IPS DF 6.9 (cell line): ENCODE measurements at regions not wholly inside any gene's neighbourhood (a gene's known extent, or its start where the extent isn't known, plus 50 kb on each side); places are given as distances from the start of the nearest gene placed in this dataset.

Source experiments
- DNase-seq: peaks from one replicate; pipeline ENCODE4 v3.0.0-alpha.2; 2013; ENCODE audit warnings: low read depth, low spot score
- H3K27ac ChIP-seq: one replicate; pipeline ENCODE4 v1.5.1; 2013; ENCODE audit warnings: low read length, control low read depth
- H3K27me3 ChIP-seq: 2 replicates; pipeline ENCODE4 v1.6.1; 2013; ENCODE audit warnings: mild to moderate bottlenecking, low read length; ENCODE audit not compliant: control insufficient read depth, insufficient read depth
- H3K36me3 ChIP-seq: 2 replicates; pipeline ENCODE4 v1.6.1; 2013; ENCODE audit warnings: low read length; ENCODE audit not compliant: control insufficient read depth, insufficient read depth
- H3K4me1 ChIP-seq: 2 replicates; pipeline ENCODE4 v1.6.1; 2013; ENCODE audit warnings: low read length; ENCODE audit not compliant: control insufficient read depth, insufficient read depth
- H3K4me3 ChIP-seq: 2 replicates; pipeline ENCODE4 v1.5.1; 2013; ENCODE audit warnings: mild to moderate bottlenecking, low read length
- H3K9me3 ChIP-seq: 2 replicates; pipeline ENCODE4 v1.6.1; 2013; ENCODE audit warnings: low read length, inconsistent platforms; ENCODE audit not compliant: control insufficient read depth, insufficient read depth
- WGBS: extraction: QIAGEN DNeasy Blood & Tissue Kit; methylation state at CpG from one replicate; pipeline ENCODE4 v1.1.7; 2013; ENCODE audit warnings: mixed read lengths, missing lambda C conversion rate; ENCODE audit not compliant: insufficient read length, insufficient coverage; 5-methylcytosine and 5-hydroxymethylcytosine counted together

- Histone ChIP-seq H3K27ac (no peak overlapping the region), H3K36me3 (no peaks in the 10 kb centered on the region), H3K4me3 (no peak overlapping the region), H3K9me3 (no peaks in the 10 kb centered on the region), H3K4me1 (no peaks in the 10 kb centered on the region), H3K27me3 (no peaks in the 10 kb centered on the region)
- no peak for DNase-seq
Observed at GRCh38 chr13:73793361-73793760, 340.8 kb downstream of the KLF12 start.

- no peak overlapping the region for H3K4me3 ChIP-seq
- WGBS, result no CpG with 5 or more reads among the region's 5 CpGs
- H3K27ac ChIP-seq, result no peak overlapping the region
- H3K27me3 ChIP-seq, result no peaks in the 10 kb centered on the region
- no peaks in the 10 kb centered on the region for H3K4me1 ChIP-seq
- no peaks in the 10 kb centered on the region for H3K36me3 ChIP-seq
- no peak for DNase-seq
- H3K9me3 ChIP-seq, result no peaks in the 10 kb centered on the region
Observed at GRCh38 chr13:73792796-73793195, 341.4 kb downstream of the KLF12 start.

GRCh38 chr13:73782450-73783449, 351.5 kb downstream of the KLF12 start:
- Histone ChIP-seq H3K27me3 (no peaks in the 10 kb centered on the region), H3K27ac (no peak overlapping the region), H3K4me3 (no peak overlapping the region), H3K4me1 (no peaks in the 10 kb centered on the region), H3K36me3 (no peaks in the 10 kb centered on the region), H3K9me3 (no peaks in the 10 kb centered on the region)
- WGBS, result no CpG with 5 or more reads among the region's 6 CpGs
- DNase-seq, result no peak

- no peak overlapping the region for H3K4me3 ChIP-seq
- H3K27me3 ChIP-seq, result no peaks in the 10 kb centered on the region
- no peak overlapping the region for H3K27ac ChIP-seq
- DNase-seq, result no peak
- no peaks in the 10 kb centered on the region for H3K36me3 ChIP-seq
- no peaks in the 10 kb centered on the region for H3K9me3 ChIP-seq
- H3K4me1 ChIP-seq, result no peaks in the 10 kb centered on the region
Observed at GRCh38 chr13:73781384-73781783, 352.8 kb downstream of the KLF12 start.

GRCh38 chr13:73779881-73780280, 354.3 kb downstream of the KLF12 start:
- Histone ChIP-seq H3K4me3 (no peak overlapping the region), H3K36me3 (no peaks in the 10 kb centered on the region), H3K9me3 (no peaks in the 10 kb centered on the region), H3K4me1 (no peaks in the 10 kb centered on the region), H3K27me3 (no peaks in the 10 kb centered on the region), H3K27ac (no peak overlapping the region)
- no peak for DNase-seq
- WGBS, result no CpG with 5 or more reads among the region's 1 CpG

GRCh38 chr13:73778242-73778864, 355.9 kb downstream of the KLF12 start:
- no peak overlapping the region for H3K4me3 ChIP-seq
- H3K9me3 ChIP-seq, result no peaks in the 10 kb centered on the region
- H3K27me3 ChIP-seq, result no peaks in the 10 kb centered on the region
- H3K27ac ChIP-seq, result no peak overlapping the region
- H3K36me3 ChIP-seq, result no peaks in the 10 kb centered on the region
- no CpG with 5 or more reads among the region's 17 CpGs for WGBS
- DNase-seq, result no peak
- H3K4me1 ChIP-seq, result no peaks in the 10 kb centered on the region

- Histone ChIP-seq H3K9me3 (no peaks in the 10 kb centered on the region), H3K36me3 (no peaks in the 10 kb centered on the region), H3K4me3 (no peak overlapping the region), H3K27ac (no peak overlapping the region), H3K27me3 (no peaks in the 10 kb centered on the region), H3K4me1 (no peaks in the 10 kb centered on the region)
- WGBS, result no CpG with 5 or more reads among the region's 6 CpGs
- DNase-seq, result no peak
Observed at GRCh38 chr13:73777134-73777533, 357.1 kb downstream of the KLF12 start.

GRCh38 chr13:73776151-73776785, 357.9 kb downstream of the KLF12 start:
- Histone ChIP-seq H3K27ac (no peak overlapping the region), H3K4me3 (no peak overlapping the region), H3K36me3 (no peaks in the 10 kb centered on the region), H3K4me1 (no peaks in the 10 kb centered on the region), H3K27me3 (no peaks in the 10 kb centered on the region), H3K9me3 (no peaks in the 10 kb centered on the region)
- no CpG with 5 or more reads among the region's 3 CpGs for WGBS
- no peak for DNase-seq

- Histone ChIP-seq H3K27me3 (no peaks in the 10 kb centered on the region), H3K4me1 (no peaks in the 10 kb centered on the region), H3K4me3 (no peak overlapping the region), H3K36me3 (no peaks in the 10 kb centered on the region), H3K9me3 (no peaks in the 10 kb centered on the region), H3K27ac (no peak overlapping the region)
- WGBS, result no CpG with 5 or more reads among the region's 3 CpGs
- DNase-seq, result no peak
Observed at GRCh38 chr13:73773168-73773549, 361.0 kb downstream of the KLF12 start.

- no peak overlapping the region for H3K4me3 ChIP-seq
Observed at GRCh38 chr13:73772449-73773167, 361.6 kb downstream of the KLF12 start.

More at GRCh38 chr13:73772449-73773167, 361.6 kb downstream of the KLF12 start:
- Histone ChIP-seq H3K36me3 (no peaks in the 10 kb centered on the region), H3K4me1 (peaks cover 1% of the 10 kb centered on the region; the same call in 1 of the 2 replicates), H3K9me3 (no peaks in the 10 kb centered on the region), H3K27me3 (no peaks in the 10 kb centered on the region), H3K27ac (no peak overlapping the region)
- no CpG with 5 or more reads among the region's 8 CpGs for WGBS
- DNase-seq, result no peak
